Keratinocyte (primary cell): ENCODE measurements at regions not wholly inside any gene's neighbourhood (a gene's known extent, or its start where the extent isn't known, plus 50 kb on each side); places are given as distances from the start of the nearest gene placed in this dataset.

Experiments
- DNase-seq: peaks from one replicate; pipeline ENCODE4 v3.0.0-alpha.2; 2011; ENCODE audit warnings: low read depth, missing footprints, low spot score
- FAIRE-seq: peaks from 2 replicates; lab custom pipeline; 2011; peaks lifted over from hg19 to GRCh38; lab: Jason Lieb, UNC
- H2AFZ ChIP-seq: 2 replicates; pipeline ENCODE4 v1.6.0; 2012; ENCODE audit warnings: low read length, control low read depth, inconsistent platforms; ENCODE audit not compliant: control insufficient read depth
- H3K27ac ChIP-seq: 2 replicates; pipeline ENCODE4 v1.5.1; 2011; ENCODE audit warnings: low read length; ENCODE audit not compliant: control insufficient read depth, insufficient read depth
- H3K27me3 ChIP-seq: 3 replicates; pipeline ENCODE4 v1.6.0; 2011; ENCODE audit warnings: low read length; ENCODE audit not compliant: control insufficient read depth, insufficient read depth; ENCODE audit errors: extremely low read depth
- H3K36me3 ChIP-seq, 2 experiments: 2 replicates in 1 of 2; 3 replicates in 1 of 2; pipeline ENCODE4 v1.5.1; 2011; ENCODE audit warnings: low read length in 2 of 2, mild to moderate bottlenecking in 1 of 2; ENCODE audit not compliant: control insufficient read depth in 2 of 2, insufficient read depth in 2 of 2; ENCODE audit errors: extremely low read depth in 1 of 2
- H3K4me1 ChIP-seq: 3 replicates; pipeline ENCODE4 v1.5.1; 2011; ENCODE audit warnings: low read length; ENCODE audit not compliant: control insufficient read depth, insufficient read depth; ENCODE audit errors: extremely low read depth
- H3K4me2 ChIP-seq: 3 replicates; pipeline ENCODE4 v1.6.0; 2011; ENCODE audit warnings: low read depth, low read length; ENCODE audit not compliant: control insufficient read depth, insufficient read depth; ENCODE audit errors: extremely low read depth
- H3K4me3 ChIP-seq, 3 experiments: fragments of 200-600 bp in 1 of 3; sonication (generic) in 1 of 3; 2 replicates in 2 of 3; 3 replicates in 1 of 3; pipeline ENCODE4 v1.5.1; 2011 to 2016; ENCODE audit warnings: low read length in 3 of 3, mild to moderate bottlenecking in 3 of 3, control low read depth in 2 of 3, inconsistent platforms in 1 of 3, low read depth in 1 of 3, mixed read lengths in 1 of 3, mixed run types in 1 of 3, moderate library complexity in 1 of 3; ENCODE audit not compliant: control insufficient read depth in 2 of 3, insufficient read depth in 2 of 3; ENCODE audit errors: extremely low read depth in 1 of 3
- H3K79me2 ChIP-seq: 2 replicates; pipeline ENCODE4 v1.6.0; 2012; ENCODE audit warnings: low read length; ENCODE audit not compliant: control insufficient read depth, insufficient read depth
- H3K9ac ChIP-seq: 3 replicates; pipeline ENCODE4 v1.6.0; 2011; ENCODE audit warnings: low read length; ENCODE audit not compliant: control insufficient read depth, insufficient read depth; ENCODE audit errors: extremely low read depth
- H3K9me1 ChIP-seq: 3 replicates; pipeline ENCODE4 v1.6.0; 2011; ENCODE audit warnings: low read length; ENCODE audit not compliant: control insufficient read depth, insufficient read depth; ENCODE audit errors: extremely low read depth
- H3K9me3 ChIP-seq: 2 replicates; pipeline ENCODE4 v1.5.1; 2012; ENCODE audit warnings: low read depth, low read length; ENCODE audit not compliant: control insufficient read depth
- H4K20me1 ChIP-seq: 3 replicates; pipeline ENCODE4 v1.6.0; 2011; ENCODE audit warnings: low read length; ENCODE audit not compliant: control insufficient read depth, insufficient read depth; ENCODE audit errors: extremely low read depth
- EZH2 ChIP-seq: IDR thresholded peaks from one replicate; pipeline ENCODE4 v1.6.1; 2012; ENCODE audit warnings: inconsistent platforms, mild to moderate bottlenecking, low read length, moderate library complexity
- dilution Hi-C: fragments of 300-500 bp; cut with MboI; formaldehyde crosslinking; loops from one replicate; pipeline ENCODE4 v1.7.0; 2020; ENCODE audit warnings: low sequenced_read_pairs; ENCODE audit not compliant: extremely low pct_ligation_motif_present
- TF ChIP-seq, protein P1 (sequence below), 3 experiments: IDR thresholded peaks in 1 of 3; conservative IDR thresholded peaks in 1 of 3; optimal IDR thresholded peaks in 1 of 3; 2 replicates in 2 of 3; 3 replicates in 1 of 3; pipeline versions ENCODE3 to v1.5.1; 2011; ENCODE audit warnings: low read length in 3 of 3, mild to moderate bottlenecking in 3 of 3, moderate library complexity in 2 of 3, control low read depth in 1 of 3, inconsistent platforms in 1 of 3; ENCODE audit not compliant: insufficient read depth in 2 of 3; ENCODE audit errors: extremely low read depth in 1 of 3

DNA sequence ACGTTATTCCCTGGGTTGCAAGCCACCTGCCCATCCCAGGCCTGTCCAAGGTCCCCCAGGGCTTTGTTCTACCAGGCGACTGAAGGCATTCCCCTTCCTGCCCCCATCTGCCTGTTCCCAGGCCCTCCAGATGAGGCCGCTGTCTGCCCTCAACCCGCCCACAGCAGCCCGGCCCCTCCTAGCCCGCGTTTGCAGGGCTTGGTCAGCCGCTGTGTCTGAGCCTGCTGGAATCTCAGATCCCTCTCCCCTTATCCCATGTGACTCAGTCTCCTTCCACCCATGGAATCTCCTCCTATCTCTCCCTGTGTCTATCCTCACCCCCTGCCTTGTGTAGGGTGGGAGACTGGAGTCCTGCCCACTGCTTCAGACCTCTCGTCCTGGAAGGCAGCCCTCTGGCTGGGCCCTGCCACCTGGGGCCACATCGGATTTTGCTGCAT is 186.0 kb upstream of the TNRC6C start:
- dilution Hi-C loops, result no loop called here
- H3K9ac ChIP-seq, result no peak overlapping the region

DNA sequence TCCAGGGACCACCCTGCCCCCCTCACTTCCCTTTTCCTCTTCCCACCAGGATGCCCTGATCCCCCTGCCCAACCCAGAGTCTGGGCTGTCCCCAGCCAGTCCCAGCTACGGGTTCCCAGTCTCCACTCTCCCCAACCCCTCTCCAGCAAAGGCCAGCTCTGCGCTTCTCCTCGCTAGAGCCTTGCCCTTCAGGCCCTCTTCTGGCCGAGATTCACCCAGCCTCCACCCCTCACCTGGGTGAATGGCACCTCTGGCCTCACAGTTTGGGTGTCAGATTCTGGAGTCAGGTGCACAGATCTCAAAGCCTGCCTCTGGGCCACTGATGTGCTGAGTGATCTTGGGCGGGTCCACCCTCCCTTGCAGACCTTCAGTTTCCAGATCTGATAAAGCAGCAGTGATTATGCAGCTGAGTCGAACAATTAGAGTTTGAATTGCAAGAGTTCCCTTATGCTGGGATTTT is 185.6 kb upstream of the TNRC6C start:
- Histone ChIP-seq H3K4me3 (no peak overlapping the region), H2AFZ (no peak overlapping the region), H3K79me2 (no peaks in the 10 kb centered on the region), H3K36me3 (no peaks in the 10 kb centered on the region), H3K4me2 (no peak overlapping the region), H3K9ac (no peak overlapping the region), H4K20me1 (no peaks in the 10 kb centered on the region), H3K27me3 (peaks cover 32% of the 10 kb centered on the region), H3K9me3 (no peaks in the 10 kb centered on the region), H3K9me1 (no peaks in the 10 kb centered on the region), H3K4me1 (no peaks in the 10 kb centered on the region), H3K27ac (no peak overlapping the region)
- DNase-seq, result no peak
- dilution Hi-C loops, result no loop called here
- TF ChIP-seq, protein P1, sequence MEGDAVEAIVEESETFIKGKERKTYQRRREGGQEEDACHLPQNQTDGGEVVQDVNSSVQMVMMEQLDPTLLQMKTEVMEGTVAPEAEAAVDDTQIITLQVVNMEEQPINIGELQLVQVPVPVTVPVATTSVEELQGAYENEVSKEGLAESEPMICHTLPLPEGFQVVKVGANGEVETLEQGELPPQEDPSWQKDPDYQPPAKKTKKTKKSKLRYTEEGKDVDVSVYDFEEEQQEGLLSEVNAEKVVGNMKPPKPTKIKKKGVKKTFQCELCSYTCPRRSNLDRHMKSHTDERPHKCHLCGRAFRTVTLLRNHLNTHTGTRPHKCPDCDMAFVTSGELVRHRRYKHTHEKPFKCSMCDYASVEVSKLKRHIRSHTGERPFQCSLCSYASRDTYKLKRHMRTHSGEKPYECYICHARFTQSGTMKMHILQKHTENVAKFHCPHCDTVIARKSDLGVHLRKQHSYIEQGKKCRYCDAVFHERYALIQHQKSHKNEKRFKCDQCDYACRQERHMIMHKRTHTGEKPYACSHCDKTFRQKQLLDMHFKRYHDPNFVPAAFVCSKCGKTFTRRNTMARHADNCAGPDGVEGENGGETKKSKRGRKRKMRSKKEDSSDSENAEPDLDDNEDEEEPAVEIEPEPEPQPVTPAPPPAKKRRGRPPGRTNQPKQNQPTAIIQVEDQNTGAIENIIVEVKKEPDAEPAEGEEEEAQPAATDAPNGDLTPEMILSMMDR (optimal IDR thresholded peaks at IDR 0.05 in 1 of 3, IDR thresholded peaks at IDR 0.05 in 1 of 3, conservative IDR thresholded peaks at IDR 0.05 in 1 of 3; ENCODE audit: extremely low read depth in 1 of 3, insufficient read depth in 2 of 3, low read length in 3 of 3), result no peak
- TF ChIP-seq EZH2, result no peak
- FAIRE-seq, result no peak

More for the DNA sequence above, 186.0 kb upstream of the TNRC6C start:
- TF ChIP-seq, protein P1 (optimal IDR thresholded peaks at IDR 0.05 in 1 of 3, IDR thresholded peaks at IDR 0.05 in 1 of 3, conservative IDR thresholded peaks at IDR 0.05 in 1 of 3; ENCODE audit: extremely low read depth in 1 of 3, insufficient read depth in 2 of 3, low read length in 3 of 3), result peak; percentile 31 to 78 (median 59)
- no peak for TF ChIP-seq EZH2
- Histone ChIP-seq H3K9me3 (no peaks in the 10 kb centered on the region), H2AFZ (no peak overlapping the region), H3K27ac (no peak overlapping the region), H3K79me2 (no peaks in the 10 kb centered on the region), H3K27me3 (peaks cover 29% of the 10 kb centered on the region), H3K4me2 (no peak overlapping the region), H3K36me3 (no peaks in the 10 kb centered on the region), H3K9me1 (no peaks in the 10 kb centered on the region), H3K4me3 (no peak overlapping the region), H3K4me1 (no peaks in the 10 kb centered on the region), H4K20me1 (no peaks in the 10 kb centered on the region)
- FAIRE-seq (no peak), DNase-seq (no peak)
